ENCODE measurements at regions not wholly inside any gene's neighbourhood (a gene's known extent, or its start where the extent isn't known, plus 50 kb on each side); places are given as distances from the start of the nearest gene placed in this dataset.

DNA sequence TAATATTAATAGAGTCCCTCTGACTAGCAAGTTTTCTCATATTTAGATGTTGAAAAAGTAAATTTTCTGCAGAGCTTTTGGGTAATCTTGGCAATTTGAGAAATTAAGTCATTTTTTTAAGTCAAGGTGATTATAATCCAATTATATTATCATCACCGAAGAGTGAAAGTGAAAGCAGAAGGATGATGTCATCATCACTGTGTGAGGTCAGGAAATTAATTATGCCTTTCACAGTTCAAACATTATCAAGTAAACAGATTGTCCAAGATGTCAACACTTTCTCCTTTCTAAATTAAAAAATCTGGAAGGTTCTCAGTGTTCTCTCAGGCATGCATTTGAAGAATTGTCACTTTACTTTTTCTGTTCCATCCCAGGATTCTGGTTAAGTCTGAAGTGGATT, 296.0 kb downstream of the TBX15 start:
- TF ChIP-seq, protein P1, sequence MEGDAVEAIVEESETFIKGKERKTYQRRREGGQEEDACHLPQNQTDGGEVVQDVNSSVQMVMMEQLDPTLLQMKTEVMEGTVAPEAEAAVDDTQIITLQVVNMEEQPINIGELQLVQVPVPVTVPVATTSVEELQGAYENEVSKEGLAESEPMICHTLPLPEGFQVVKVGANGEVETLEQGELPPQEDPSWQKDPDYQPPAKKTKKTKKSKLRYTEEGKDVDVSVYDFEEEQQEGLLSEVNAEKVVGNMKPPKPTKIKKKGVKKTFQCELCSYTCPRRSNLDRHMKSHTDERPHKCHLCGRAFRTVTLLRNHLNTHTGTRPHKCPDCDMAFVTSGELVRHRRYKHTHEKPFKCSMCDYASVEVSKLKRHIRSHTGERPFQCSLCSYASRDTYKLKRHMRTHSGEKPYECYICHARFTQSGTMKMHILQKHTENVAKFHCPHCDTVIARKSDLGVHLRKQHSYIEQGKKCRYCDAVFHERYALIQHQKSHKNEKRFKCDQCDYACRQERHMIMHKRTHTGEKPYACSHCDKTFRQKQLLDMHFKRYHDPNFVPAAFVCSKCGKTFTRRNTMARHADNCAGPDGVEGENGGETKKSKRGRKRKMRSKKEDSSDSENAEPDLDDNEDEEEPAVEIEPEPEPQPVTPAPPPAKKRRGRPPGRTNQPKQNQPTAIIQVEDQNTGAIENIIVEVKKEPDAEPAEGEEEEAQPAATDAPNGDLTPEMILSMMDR (IDR thresholded peaks at IDR 0.05), result no peak
- TF ChIP-seq POLR2A (IDR thresholded peaks at IDR 0.05), result no peak
